ENCODE measurements at regions not wholly inside any gene's neighbourhood (a gene's known extent, or its start where the extent isn't known, plus 50 kb on each side); places are given as distances from the start of the nearest gene placed in this dataset.
"Not testable (repeated sequence)": the region's sequence is repeated elsewhere in the genome, so short reads cannot be mapped to it uniquely, and the experiment has no call there.

DNA sequence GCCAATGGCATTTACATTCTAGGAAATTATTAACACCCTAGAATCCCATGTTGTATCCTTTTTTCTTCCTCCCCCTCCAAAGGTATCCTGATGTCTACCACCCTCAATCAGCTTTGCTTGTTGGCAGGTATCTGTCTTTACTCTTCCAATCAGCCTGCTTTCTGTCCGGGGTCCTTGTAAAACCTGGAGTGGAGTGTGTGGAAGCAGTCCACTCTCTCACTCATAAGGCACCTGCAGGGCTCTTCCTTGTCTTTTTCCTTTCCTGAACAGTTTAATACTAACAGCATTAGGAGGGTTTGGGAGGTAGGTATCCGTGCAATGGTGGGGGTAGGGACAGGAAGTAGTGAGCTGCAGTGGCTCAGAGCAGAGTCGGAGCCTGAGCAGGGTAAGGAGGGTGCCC, 193.4 kb downstream of the BARX2 start:
- Histone ChIP-seq H2AK5ac (ENCODE audit: low read depth, low read length) (no peak overlapping the region), H3K79me1 (ENCODE audit: low read depth, low read length) (no peaks in the 10 kb centered on the region), H3K27ac (replicated peaks; ENCODE audit: low read length) (no peak overlapping the region), H3K14ac (ENCODE audit: low read length) (no peak overlapping the region), H3K4me2 (ENCODE audit: insufficient read depth, low read length, poor library complexity, severe bottlenecking) (no peak overlapping the region), H2BK120ac (ENCODE audit: low read depth, low read length) (no peak overlapping the region), H2AFZ (ENCODE audit: low read length) (no peak overlapping the region), H3K4me3 (ENCODE audit: low read length in 2 of 2) (peak overlapping the region in 1 of 2 donors; percentile 19), H4K91ac (ENCODE audit: low read depth, low read length, poor library complexity) (no peak overlapping the region), H2BK15ac (ENCODE audit: low read length) (no peak overlapping the region), H3K4ac (ENCODE audit: low read length) (no peak overlapping the region), H4K8ac (ENCODE audit: low read depth, low read length) (no peak overlapping the region), H3K23ac (ENCODE audit: low read depth, low read length, poor library complexity) (no peak overlapping the region), H3K4me1 (ENCODE audit: control insufficient read depth in 2 of 2, insufficient read depth in 1 of 2, low read depth in 1 of 2, low read length in 2 of 2) (no peaks in the 10 kb centered on the region), H3K9me3 (replicated peaks in 1 of 2; ENCODE audit: control insufficient read depth in 2 of 2, insufficient read depth in 1 of 2, low read depth in 1 of 2, low read length in 2 of 2) (peaks cover 0 to 10% of the 10 kb centered on the region in 2 donors), H2BK12ac (ENCODE audit: low read length) (no peak overlapping the region), H2BK5ac (ENCODE audit: low read length) (no peak overlapping the region), H3K18ac (ENCODE audit: low read length) (no peak overlapping the region), H3K27me3 (ENCODE audit: control insufficient read depth in 3 of 3, insufficient read depth in 3 of 3, low read depth in 1 of 3, low read length in 3 of 3) (no peaks in the 10 kb centered on the region), H3K9ac (ENCODE audit: low read depth, low read length, poor library complexity) (no peak overlapping the region), H3K36me3 (replicated peaks in 1 of 2; ENCODE audit: control insufficient read depth in 2 of 2, insufficient read depth in 2 of 2, low read length in 2 of 2) (no peaks in the 10 kb centered on the region)
- WGBS, 2 donors (ENCODE audit: extremely low coverage in 2 of 2, insufficient read length in 2 of 2, insufficient replicate concordance in 1 of 2) = no CpG with 5 or more reads among the region's 3 CpGs
- no peak for DNase-seq (ENCODE audit: low spot score)

DNA sequence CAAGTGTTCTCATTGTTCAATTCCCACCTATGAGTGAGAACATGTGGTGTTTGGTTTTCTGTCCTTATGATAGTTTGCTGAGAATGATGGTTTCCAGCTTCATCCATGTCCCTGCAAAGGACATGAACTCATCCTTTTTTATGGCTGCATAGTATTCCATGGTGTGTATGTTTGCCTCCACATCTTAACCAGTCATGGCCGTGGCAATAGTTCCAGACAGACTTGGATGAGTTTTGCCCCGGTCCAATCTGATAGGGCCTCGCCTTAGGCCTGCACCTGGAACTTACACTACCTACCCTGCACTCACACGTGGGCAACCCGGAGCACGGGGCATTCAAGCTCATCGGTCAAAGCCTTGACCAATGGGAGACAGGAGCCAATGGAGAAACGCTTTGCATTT, 197.0 kb downstream of the BARX2 start:
- H3K27me3 ChIP-seq (ENCODE audit: control insufficient read depth in 3 of 3, insufficient read depth in 3 of 3, low read depth in 1 of 3, low read length in 3 of 3); H3K36me3 ChIP-seq (replicated peaks in 1 of 2; ENCODE audit: control insufficient read depth in 2 of 2, insufficient read depth in 2 of 2, low read length in 2 of 2); H3K4me3 ChIP-seq (ENCODE audit: low read length in 2 of 2); H3K4me2 ChIP-seq (ENCODE audit: insufficient read depth, low read length, poor library complexity, severe bottlenecking); H3K9me3 ChIP-seq (replicated peaks in 1 of 2; ENCODE audit: control insufficient read depth in 2 of 2, insufficient read depth in 1 of 2, low read depth in 1 of 2, low read length in 2 of 2); H2AFZ ChIP-seq (ENCODE audit: low read length); H4K91ac ChIP-seq (ENCODE audit: low read depth, low read length, poor library complexity); H2BK120ac ChIP-seq (ENCODE audit: low read depth, low read length); H3K18ac ChIP-seq (ENCODE audit: low read length); H3K9ac ChIP-seq (ENCODE audit: low read depth, low read length, poor library complexity); H2BK12ac ChIP-seq (ENCODE audit: low read length); DNase-seq (ENCODE audit: low spot score); H3K14ac ChIP-seq (ENCODE audit: low read length); H3K23ac ChIP-seq (ENCODE audit: low read depth, low read length, poor library complexity); H2BK15ac ChIP-seq (ENCODE audit: low read length); H2BK5ac ChIP-seq (ENCODE audit: low read length); H4K8ac ChIP-seq (ENCODE audit: low read depth, low read length); H3K79me1 ChIP-seq (ENCODE audit: low read depth, low read length); H3K4me1 ChIP-seq (ENCODE audit: control insufficient read depth in 2 of 2, insufficient read depth in 1 of 2, low read depth in 1 of 2, low read length in 2 of 2); H3K27ac ChIP-seq (replicated peaks; ENCODE audit: low read length); H3K4ac ChIP-seq (ENCODE audit: low read length); H2AK5ac ChIP-seq (ENCODE audit: low read depth, low read length): not testable (repeated sequence)
- WGBS, 2 donors (ENCODE audit: extremely low coverage in 2 of 2, insufficient read length in 2 of 2, insufficient replicate concordance in 1 of 2) = no CpG with 5 or more reads among the region's 8 CpGs

DNA sequence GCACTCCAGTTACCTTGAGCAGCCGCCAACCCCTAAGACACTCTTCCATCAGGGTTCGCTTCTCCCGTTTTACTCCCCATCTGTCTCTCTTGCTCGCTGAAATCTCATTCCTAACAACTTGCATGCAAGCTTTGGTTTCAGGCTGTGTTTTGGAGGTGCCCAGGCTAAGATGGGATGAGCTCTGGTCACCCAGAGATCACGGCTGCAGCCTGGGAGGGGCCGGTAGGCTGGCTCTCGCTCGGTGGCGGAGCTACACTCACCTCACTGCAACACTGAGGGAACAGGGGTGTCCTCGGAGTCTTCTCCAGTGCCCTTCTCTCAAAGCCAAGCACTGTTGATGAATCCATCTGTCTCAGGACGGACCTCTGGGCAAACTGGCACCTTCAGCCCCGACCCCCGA, 197.5 kb downstream of the BARX2 start:
- Histone ChIP-seq H3K9ac (ENCODE audit: low read depth, low read length, poor library complexity) (no peak overlapping the region), H4K8ac (ENCODE audit: low read depth, low read length) (no peak overlapping the region), H3K9me3 (replicated peaks in 1 of 2; ENCODE audit: control insufficient read depth in 2 of 2, insufficient read depth in 1 of 2, low read depth in 1 of 2, low read length in 2 of 2) (peaks cover 0 to 10% of the 10 kb centered on the region in 2 donors), H3K27me3 (ENCODE audit: control insufficient read depth in 3 of 3, insufficient read depth in 3 of 3, low read depth in 1 of 3, low read length in 3 of 3) (no peaks in the 10 kb centered on the region), H2BK120ac (ENCODE audit: low read depth, low read length) (no peak overlapping the region), H3K14ac (ENCODE audit: low read length) (no peak overlapping the region), H4K91ac (ENCODE audit: low read depth, low read length, poor library complexity) (no peak overlapping the region), H3K36me3 (replicated peaks in 1 of 2; ENCODE audit: control insufficient read depth in 2 of 2, insufficient read depth in 2 of 2, low read length in 2 of 2) (no peaks in the 10 kb centered on the region), H2BK12ac (ENCODE audit: low read length) (no peak overlapping the region), H3K23ac (ENCODE audit: low read depth, low read length, poor library complexity) (no peak overlapping the region), H3K18ac (ENCODE audit: low read length) (no peak overlapping the region), H2AFZ (ENCODE audit: low read length) (no peak overlapping the region), H3K79me1 (ENCODE audit: low read depth, low read length) (no peaks in the 10 kb centered on the region), H3K4me2 (ENCODE audit: insufficient read depth, low read length, poor library complexity, severe bottlenecking) (no peak overlapping the region), H3K27ac (replicated peaks; ENCODE audit: low read length) (no peak overlapping the region), H3K4me1 (ENCODE audit: control insufficient read depth in 2 of 2, insufficient read depth in 1 of 2, low read depth in 1 of 2, low read length in 2 of 2) (no peaks in the 10 kb centered on the region), H3K4ac (ENCODE audit: low read length) (no peak overlapping the region), H2BK15ac (ENCODE audit: low read length) (no peak overlapping the region), H3K4me3 (ENCODE audit: low read length in 2 of 2) (peak overlapping the region in 1 of 2 donors; percentile 37), H2AK5ac (ENCODE audit: low read depth, low read length) (no peak overlapping the region), H2BK5ac (ENCODE audit: low read length) (no peak overlapping the region)
- WGBS, 2 donors (ENCODE audit: extremely low coverage in 2 of 2, insufficient read length in 2 of 2, insufficient replicate concordance in 1 of 2) = no CpG with 5 or more reads among the region's 13 CpGs
- no peak for DNase-seq (ENCODE audit: low spot score)

DNA sequence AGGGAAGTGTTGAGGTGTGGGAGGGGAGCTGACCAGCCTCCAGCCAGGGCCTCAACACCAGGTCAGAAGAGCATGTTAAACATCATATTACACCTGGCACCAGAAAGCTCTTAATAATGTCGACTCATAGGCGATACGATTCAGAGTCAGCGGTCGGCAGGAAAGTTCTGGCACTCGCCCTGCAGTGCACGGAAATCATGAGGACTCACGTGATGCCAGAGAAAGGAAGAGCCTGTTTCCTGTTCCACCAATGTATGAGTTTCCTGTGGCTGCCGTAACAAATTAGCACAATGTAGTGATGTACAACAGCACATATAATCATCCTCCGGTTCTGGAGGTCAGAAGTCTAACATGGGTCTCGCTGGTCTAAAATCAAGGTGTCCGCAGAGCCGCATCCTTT, 198.8 kb downstream of the BARX2 start:
- H3K4me2 ChIP-seq (ENCODE audit: insufficient read depth, low read length, poor library complexity, severe bottlenecking) = no peak overlapping the region
- H3K18ac ChIP-seq (ENCODE audit: low read length) = no peak overlapping the region
- no peak for DNase-seq (ENCODE audit: low spot score)
- H3K9ac ChIP-seq (ENCODE audit: low read depth, low read length, poor library complexity) = no peak overlapping the region
- no peak overlapping the region for H2AFZ ChIP-seq (ENCODE audit: low read length)
- no peak overlapping the region for H2BK5ac ChIP-seq (ENCODE audit: low read length)
- H3K27me3 ChIP-seq (ENCODE audit: control insufficient read depth in 3 of 3, insufficient read depth in 3 of 3, low read depth in 1 of 3, low read length in 3 of 3) = no peaks in the 10 kb centered on the region
- H3K14ac ChIP-seq (ENCODE audit: low read length) = no peak overlapping the region
- no peak overlapping the region for H2BK120ac ChIP-seq (ENCODE audit: low read depth, low read length)
- no peak overlapping the region for H4K8ac ChIP-seq (ENCODE audit: low read depth, low read length)
- no peaks in the 10 kb centered on the region for H3K36me3 ChIP-seq (replicated peaks in 1 of 2; ENCODE audit: control insufficient read depth in 2 of 2, insufficient read depth in 2 of 2, low read length in 2 of 2)
- peaks cover 0 to 5% of the 10 kb centered on the region in 2 donors for H3K9me3 ChIP-seq (replicated peaks in 1 of 2; ENCODE audit: control insufficient read depth in 2 of 2, insufficient read depth in 1 of 2, low read depth in 1 of 2, low read length in 2 of 2)
- no peak overlapping the region for H4K91ac ChIP-seq (ENCODE audit: low read depth, low read length, poor library complexity)
- no peak overlapping the region for H3K23ac ChIP-seq (ENCODE audit: low read depth, low read length, poor library complexity)
- no peak overlapping the region for H3K4me3 ChIP-seq (ENCODE audit: low read length in 2 of 2)
- H3K27ac ChIP-seq (replicated peaks; ENCODE audit: low read length) = no peak overlapping the region
- no peaks in the 10 kb centered on the region for H3K4me1 ChIP-seq (ENCODE audit: control insufficient read depth in 2 of 2, insufficient read depth in 1 of 2, low read depth in 1 of 2, low read length in 2 of 2)
- no peak overlapping the region for H2BK12ac ChIP-seq (ENCODE audit: low read length)
- H3K79me1 ChIP-seq (ENCODE audit: low read depth, low read length) = no peaks in the 10 kb centered on the region
- WGBS, 2 donors (ENCODE audit: extremely low coverage in 2 of 2, insufficient read length in 2 of 2, insufficient replicate concordance in 1 of 2) = no CpG with 5 or more reads among the region's 13 CpGs
- no peak overlapping the region for H3K4ac ChIP-seq (ENCODE audit: low read length)
- no peak overlapping the region for H2BK15ac ChIP-seq (ENCODE audit: low read length)
- H2AK5ac ChIP-seq (ENCODE audit: low read depth, low read length) = no peak overlapping the region
